HepG2 (cell line): ENCODE measurements at regions not wholly inside any gene's neighbourhood (a gene's known extent, or its start where the extent isn't known, plus 50 kb on each side); places are given as distances from the start of the nearest gene placed in this dataset.

Experiments
- CHD2 ChIP-seq: IDR thresholded peaks from 2 replicates; pipeline ENCODE4 v1.6.1; 2011; ENCODE audit warnings: low read depth, low read length, improper control_type of control experiment
- HNRNPUL1 ChIP-seq: fragments of 200-400 bp; formaldehyde crosslinking; IDR thresholded peaks from 2 replicates; pipeline ENCODE4 v1.6.1; 2017; ENCODE audit warnings: low read depth, mild to moderate bottlenecking, low read length, moderate library complexity
- TF ChIP-seq, protein P1 (sequence below): sonication (generic); formaldehyde crosslinking; IDR thresholded peaks from 2 replicates; pipeline ENCODE4 v1.5.0; 2020; ENCODE audit warnings: mild to moderate bottlenecking, missing genetic modification reagents, moderate library complexity

DNA sequence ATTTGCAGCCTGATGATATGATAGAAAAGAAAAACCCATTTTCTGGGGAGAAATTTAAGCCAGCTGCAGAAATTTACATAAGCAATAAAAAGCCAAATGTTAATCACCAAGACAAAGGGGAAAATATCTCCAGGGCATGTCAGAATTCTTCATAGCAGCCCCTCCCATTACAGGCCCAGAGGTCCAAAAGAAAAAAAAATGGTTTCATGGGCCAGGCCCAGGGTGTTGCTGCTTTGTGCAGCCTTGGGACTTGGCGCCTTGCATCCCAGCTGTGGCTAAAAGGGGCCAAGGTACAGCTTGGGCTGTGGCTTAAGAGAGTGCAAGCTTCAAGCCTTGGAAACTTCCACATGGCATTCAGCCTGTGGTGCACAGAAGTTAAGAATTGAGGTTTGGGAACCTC is 97.9 kb upstream of the CDX4 start:
- TF ChIP-seq CHD2, result no peak
- no peak for TF ChIP-seq HNRNPUL1
- TF ChIP-seq, protein P1, sequence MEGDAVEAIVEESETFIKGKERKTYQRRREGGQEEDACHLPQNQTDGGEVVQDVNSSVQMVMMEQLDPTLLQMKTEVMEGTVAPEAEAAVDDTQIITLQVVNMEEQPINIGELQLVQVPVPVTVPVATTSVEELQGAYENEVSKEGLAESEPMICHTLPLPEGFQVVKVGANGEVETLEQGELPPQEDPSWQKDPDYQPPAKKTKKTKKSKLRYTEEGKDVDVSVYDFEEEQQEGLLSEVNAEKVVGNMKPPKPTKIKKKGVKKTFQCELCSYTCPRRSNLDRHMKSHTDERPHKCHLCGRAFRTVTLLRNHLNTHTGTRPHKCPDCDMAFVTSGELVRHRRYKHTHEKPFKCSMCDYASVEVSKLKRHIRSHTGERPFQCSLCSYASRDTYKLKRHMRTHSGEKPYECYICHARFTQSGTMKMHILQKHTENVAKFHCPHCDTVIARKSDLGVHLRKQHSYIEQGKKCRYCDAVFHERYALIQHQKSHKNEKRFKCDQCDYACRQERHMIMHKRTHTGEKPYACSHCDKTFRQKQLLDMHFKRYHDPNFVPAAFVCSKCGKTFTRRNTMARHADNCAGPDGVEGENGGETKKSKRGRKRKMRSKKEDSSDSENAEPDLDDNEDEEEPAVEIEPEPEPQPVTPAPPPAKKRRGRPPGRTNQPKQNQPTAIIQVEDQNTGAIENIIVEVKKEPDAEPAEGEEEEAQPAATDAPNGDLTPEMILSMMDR (CRISPR knock-in tag), result no peak
